Activated naive CD4-positive, alpha-beta T cell treated with anti-CD3 and anti-CD28 coated beads, Interleukin-2, amount 10 ng/mL, durations not matched to agents 7 days and 5 days (primary cell): ENCODE measurements at regions not wholly inside any gene's neighbourhood (a gene's known extent, or its start where the extent isn't known, plus 50 kb on each side); places are given as distances from the start of the nearest gene placed in this dataset.
A peak's percentile ranks its signal among the peaks of the same experiment; 100 is the strongest.
"Not testable (repeated sequence)": the region's sequence is repeated elsewhere in the genome, so short reads cannot be mapped to it uniquely, and the experiment has no call there.

Experiments
- CTCF ChIA-PET: fragments of 350-600 bp; sonication (Branson Sonifier 250); formaldehyde crosslinking; loops from one replicate; lab custom pipeline; 2021; ENCODE audit warnings: antibody characterized with exemption; lab: Charles Lee
- DNase-seq: peaks from one replicate; pipeline ENCODE4 v3.0.0-alpha.2; 2020
- H3K27ac Mint-ChIP-seq: one replicate; pipeline ENCODE4 v1.8.0; 2021; ENCODE audit warnings: mild to moderate bottlenecking, moderate library complexity, mixed read lengths
- H3K27me3 Mint-ChIP-seq: one replicate; pipeline ENCODE4 v1.8.0; 2021; ENCODE audit warnings: mild to moderate bottlenecking, mixed read lengths
- H3K36me3 Mint-ChIP-seq: one replicate; pipeline ENCODE4 v1.8.0; 2021; ENCODE audit warnings: mixed read lengths
- H3K4me1 Mint-ChIP-seq: one replicate; pipeline ENCODE4 v1.8.0; 2021; ENCODE audit warnings: mixed read lengths
- H3K4me3 Mint-ChIP-seq: one replicate; pipeline ENCODE4 v1.8.0; 2021; ENCODE audit warnings: mild to moderate bottlenecking, moderate library complexity, mixed read lengths
- H3K9me3 Mint-ChIP-seq: one replicate; pipeline ENCODE4 v1.8.0; 2021; ENCODE audit warnings: mixed read lengths

- H3K9me3 Mint-ChIP-seq, H3K36me3 Mint-ChIP-seq, CTCF ChIA-PET, H3K4me3 Mint-ChIP-seq, H3K27ac Mint-ChIP-seq, DNase-seq, H3K27me3 Mint-ChIP-seq: not testable (repeated sequence)
- peaks cover 13% of the 10 kb centered on the region for H3K4me1 Mint-ChIP-seq
Observed at GRCh38 chr16:29230006-29230668, 176.4 kb downstream of the NPIPB11 start.

- H3K4me3 Mint-ChIP-seq, H3K36me3 Mint-ChIP-seq, H3K27ac Mint-ChIP-seq, DNase-seq, H3K9me3 Mint-ChIP-seq, H3K27me3 Mint-ChIP-seq, CTCF ChIA-PET: not testable (repeated sequence)
- H3K4me1 Mint-ChIP-seq: peaks cover 15% of the 10 kb centered on the region
Observed at GRCh38 chr16:29229616-29230005, 176.9 kb downstream of the NPIPB11 start.

- DNase-seq, H3K36me3 Mint-ChIP-seq, H3K4me3 Mint-ChIP-seq, CTCF ChIA-PET, H3K27me3 Mint-ChIP-seq, H3K9me3 Mint-ChIP-seq: not testable (repeated sequence)
- Mint-ChIP-seq H3K4me1 (peaks cover 22% of the 10 kb centered on the region), H3K27ac (peak overlapping the region; percentile 45)
Observed at GRCh38 chr16:29228664-29229611, 177.6 kb downstream of the NPIPB11 start.

- H3K4me3 Mint-ChIP-seq, H3K27me3 Mint-ChIP-seq, CTCF ChIA-PET, H3K36me3 Mint-ChIP-seq: not testable (repeated sequence)
- peak; percentile 75 for DNase-seq
- peaks cover 31% of the 10 kb centered on the region for H3K4me1 Mint-ChIP-seq
- peak overlapping the region; percentile 45 for H3K27ac Mint-ChIP-seq
- H3K9me3 Mint-ChIP-seq: peaks cover 11% of the 10 kb centered on the region
Observed at GRCh38 chr16:29227751-29228663, 178.5 kb downstream of the NPIPB11 start.

- CTCF ChIA-PET: no interaction called here
- no peak overlapping the region for H3K4me3 Mint-ChIP-seq
- no peak for DNase-seq
- no peaks in the 10 kb centered on the region for H3K27me3 Mint-ChIP-seq
- H3K27ac Mint-ChIP-seq: peak overlapping the region; percentile 26
- H3K9me3 Mint-ChIP-seq: peaks cover 17% of the 10 kb centered on the region
- H3K36me3 Mint-ChIP-seq: peaks cover 12% of the 10 kb centered on the region
- peaks cover 32% of the 10 kb centered on the region for H3K4me1 Mint-ChIP-seq
Observed at GRCh38 chr16:29226782-29227181, 179.7 kb downstream of the NPIPB11 start.

DNA sequence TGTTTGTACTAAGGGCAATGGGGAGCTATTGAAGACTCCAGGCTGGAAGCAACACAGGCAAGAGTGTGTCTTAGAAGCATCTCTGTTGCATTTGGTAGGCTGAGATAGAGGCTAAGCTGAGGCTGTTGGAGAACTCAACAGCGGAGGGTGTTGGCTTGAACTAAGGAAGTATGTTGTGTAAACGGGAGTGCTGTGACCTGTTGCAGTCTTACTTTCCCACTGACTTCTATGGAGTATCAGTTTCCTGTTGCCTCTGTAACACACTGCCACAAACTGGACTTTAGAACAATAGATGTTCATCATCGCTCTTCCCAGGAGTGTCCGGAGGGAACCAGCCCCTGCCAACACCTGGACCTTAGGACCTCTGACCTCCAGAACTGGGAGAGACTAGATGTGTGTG is 181.8 kb downstream of the NPIPB11 start:
- H3K36me3 Mint-ChIP-seq: peaks cover 15% of the 10 kb centered on the region
- not testable (repeated sequence) for H3K27ac Mint-ChIP-seq

GRCh38 chr16:29222615-29223014 is 183.9 kb downstream of the NPIPB11 start:
- DNase-seq, CTCF ChIA-PET, H3K27ac Mint-ChIP-seq, H3K4me3 Mint-ChIP-seq, H3K27me3 Mint-ChIP-seq: not testable (repeated sequence)
- peaks cover 24% of the 10 kb centered on the region for H3K36me3 Mint-ChIP-seq
- H3K9me3 Mint-ChIP-seq: peaks cover 29% of the 10 kb centered on the region
- peaks cover 23% of the 10 kb centered on the region for H3K4me1 Mint-ChIP-seq

More for the DNA sequence above, 181.8 kb downstream of the NPIPB11 start:
- CTCF ChIA-PET, H3K4me3 Mint-ChIP-seq, DNase-seq, H3K27me3 Mint-ChIP-seq: not testable (repeated sequence)
- peaks cover 21% of the 10 kb centered on the region for H3K9me3 Mint-ChIP-seq
- H3K4me1 Mint-ChIP-seq: peaks cover 32% of the 10 kb centered on the region

DNA sequence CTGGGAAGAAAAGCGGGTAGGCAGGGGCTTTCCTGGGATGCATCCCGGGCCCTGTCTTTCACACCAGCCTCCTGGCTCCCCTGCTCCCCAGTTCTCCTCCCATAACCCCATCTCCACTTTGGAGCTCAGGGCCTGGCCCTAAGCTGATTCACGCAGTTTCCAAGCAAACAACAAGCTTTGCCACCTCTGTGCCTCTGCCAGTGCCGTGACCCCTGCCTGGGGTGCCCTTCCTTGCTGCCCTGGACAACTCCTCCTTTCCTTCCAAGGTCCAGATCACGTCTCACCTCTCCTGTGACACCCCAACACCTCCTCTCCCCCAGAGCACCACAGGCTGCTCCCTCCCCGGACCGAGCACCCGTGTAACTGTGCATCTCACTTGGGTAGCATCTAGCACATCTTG is 184.5 kb downstream of the NPIPB11 start:
- peaks cover 24% of the 10 kb centered on the region for H3K36me3 Mint-ChIP-seq
- H3K27me3 Mint-ChIP-seq, H3K4me3 Mint-ChIP-seq, CTCF ChIA-PET, DNase-seq, H3K27ac Mint-ChIP-seq: not testable (repeated sequence)
- H3K9me3 Mint-ChIP-seq: peaks cover 29% of the 10 kb centered on the region
- peaks cover 20% of the 10 kb centered on the region for H3K4me1 Mint-ChIP-seq

DNA sequence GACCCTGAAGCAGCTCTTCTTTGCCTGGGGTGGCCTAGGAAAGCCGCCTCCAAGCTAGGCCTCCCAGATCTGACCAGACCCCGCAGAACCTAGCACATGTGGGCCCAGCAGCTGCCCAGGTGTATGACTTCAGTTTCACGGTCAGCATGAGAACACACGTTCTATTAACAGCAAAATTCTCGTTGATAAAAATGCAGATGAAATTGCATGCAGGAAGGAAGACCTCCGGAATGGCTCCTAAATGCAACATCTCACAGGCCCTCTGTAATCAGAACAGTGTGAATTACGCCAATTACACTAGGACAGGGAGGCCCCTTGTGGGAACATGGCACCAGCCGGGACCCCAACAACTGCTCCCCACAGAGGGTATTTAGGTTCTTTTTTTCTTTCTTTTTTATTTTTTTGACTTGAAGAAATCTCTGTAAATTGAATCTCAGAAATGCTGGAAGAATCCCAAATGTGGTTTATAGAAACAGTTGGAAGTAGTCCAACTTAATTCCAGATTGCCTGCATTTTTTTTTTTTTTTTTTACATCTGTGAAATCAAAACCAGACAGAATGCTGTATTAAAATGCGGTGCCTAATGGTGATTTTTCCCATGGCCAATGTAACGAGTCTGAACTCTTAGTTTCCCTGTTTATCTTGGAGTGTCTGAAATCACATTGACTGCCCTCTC is 185.1 kb downstream of the NPIPB11 start:
- peaks cover 24% of the 10 kb centered on the region for H3K9me3 Mint-ChIP-seq
- CTCF ChIA-PET, DNase-seq, H3K27me3 Mint-ChIP-seq, H3K4me3 Mint-ChIP-seq, H3K27ac Mint-ChIP-seq: not testable (repeated sequence)
- peaks cover 19% of the 10 kb centered on the region for H3K4me1 Mint-ChIP-seq
- peaks cover 19% of the 10 kb centered on the region for H3K36me3 Mint-ChIP-seq

GRCh38 chr16:29220647-29221191 is 185.8 kb downstream of the NPIPB11 start:
- CTCF ChIA-PET, H3K27me3 Mint-ChIP-seq, H3K27ac Mint-ChIP-seq, DNase-seq, H3K4me3 Mint-ChIP-seq: not testable (repeated sequence)
- Mint-ChIP-seq H3K36me3 (peaks cover 18% of the 10 kb centered on the region), H3K9me3 (peaks cover 22% of the 10 kb centered on the region), H3K4me1 (peaks cover 18% of the 10 kb centered on the region)

DNA sequence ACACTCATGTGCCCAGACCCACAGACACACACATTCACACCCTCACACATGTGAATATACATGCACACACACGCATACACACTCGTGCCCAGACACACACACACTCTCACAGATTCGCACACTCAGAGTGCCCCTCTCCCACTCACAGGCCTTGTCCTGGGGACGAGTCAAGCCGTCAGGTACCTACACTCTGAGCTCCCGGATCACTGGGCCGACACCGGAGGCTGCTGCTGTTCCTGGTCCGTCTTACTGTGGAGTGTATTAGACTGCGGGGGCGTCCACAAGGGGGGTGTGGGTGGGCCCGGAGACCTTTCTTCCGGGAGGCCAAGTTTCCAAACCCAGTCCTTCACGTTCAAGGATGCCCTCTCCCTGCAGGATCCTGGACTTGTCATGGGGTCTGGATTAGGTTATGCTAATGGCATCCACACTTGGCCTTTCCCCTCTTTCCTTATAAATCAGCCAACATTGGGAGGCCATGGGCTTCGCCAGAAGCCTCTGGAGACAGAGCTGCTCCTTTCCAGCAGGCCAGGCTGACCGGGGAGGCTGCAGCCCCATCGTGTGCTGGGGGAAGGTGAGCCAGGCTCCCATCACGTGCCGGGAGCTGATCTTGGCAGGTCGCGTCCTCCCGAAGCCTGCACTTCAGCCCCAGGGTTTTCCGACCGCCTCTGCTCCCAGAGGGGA is 186.4 kb downstream of the NPIPB11 start:
- peak overlapping the region; percentile 34 for H3K27ac Mint-ChIP-seq
- H3K4me3 Mint-ChIP-seq, H3K27me3 Mint-ChIP-seq, CTCF ChIA-PET, DNase-seq: not testable (repeated sequence)
- peaks cover 18% of the 10 kb centered on the region for H3K4me1 Mint-ChIP-seq
- H3K9me3 Mint-ChIP-seq: peaks cover 22% of the 10 kb centered on the region
- H3K36me3 Mint-ChIP-seq: peaks cover 18% of the 10 kb centered on the region

DNA sequence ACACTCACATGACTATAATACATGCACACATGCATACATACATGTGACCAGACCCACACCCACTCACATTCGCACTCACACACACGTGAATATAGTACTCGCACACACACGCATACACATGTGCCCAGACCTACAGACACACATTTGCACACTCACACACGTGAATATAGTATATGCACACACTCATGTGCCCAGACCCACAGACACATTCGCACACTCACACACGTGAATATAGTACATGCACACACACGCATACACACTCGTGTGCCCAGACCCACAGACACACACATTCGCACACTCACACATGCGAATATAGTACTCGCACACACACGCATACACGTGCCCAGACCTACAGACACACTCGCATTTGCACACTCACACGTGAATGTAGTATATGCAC is 186.9 kb downstream of the NPIPB11 start:
- H3K36me3 Mint-ChIP-seq: peaks cover 18% of the 10 kb centered on the region
- CTCF ChIA-PET, H3K4me3 Mint-ChIP-seq, DNase-seq, H3K27me3 Mint-ChIP-seq: not testable (repeated sequence)
- H3K9me3 Mint-ChIP-seq: peaks cover 22% of the 10 kb centered on the region
- H3K4me1 Mint-ChIP-seq: peaks cover 16% of the 10 kb centered on the region
- H3K27ac Mint-ChIP-seq: peak overlapping the region; percentile 34

DNA sequence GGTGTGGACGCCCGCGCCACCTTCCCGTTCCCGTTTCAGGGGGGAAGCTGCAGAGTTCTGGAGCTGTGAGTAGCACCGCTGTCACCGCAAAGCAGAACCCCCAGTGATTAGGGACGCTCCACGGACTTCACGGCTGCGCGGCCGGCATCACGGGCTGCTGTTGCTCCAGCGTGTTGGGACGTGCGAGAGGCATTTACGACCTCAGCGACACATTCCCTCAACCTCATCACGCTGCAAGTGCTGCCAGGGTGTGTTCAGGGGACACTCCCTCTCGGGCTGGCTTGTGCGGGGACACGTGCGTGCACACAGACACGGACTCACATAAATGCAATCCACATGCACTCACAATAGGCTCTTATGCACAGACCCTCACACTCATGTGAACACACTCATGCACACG is 187.9 kb downstream of the NPIPB11 start:
- H3K27ac Mint-ChIP-seq, H3K27me3 Mint-ChIP-seq, DNase-seq, CTCF ChIA-PET, H3K4me3 Mint-ChIP-seq, H3K4me1 Mint-ChIP-seq: not testable (repeated sequence)
- Mint-ChIP-seq H3K9me3 (peaks cover 22% of the 10 kb centered on the region), H3K36me3 (peaks cover 18% of the 10 kb centered on the region)
